DOHH2 (cell line): ENCODE measurements at regions not wholly inside any gene's neighbourhood (a gene's known extent, or its start where the extent isn't known, plus 50 kb on each side); places are given as distances from the start of the nearest gene placed in this dataset.

Source experiments
- EZH2phosphoT487 ChIP-seq: fragments of 200-600 bp; sonication (generic); IDR thresholded peaks from 2 replicates; pipeline ENCODE4 v1.6.1; 2017; ENCODE audit warnings: borderline replicate concordance, mild to moderate bottlenecking, antibody characterized with exemption, low read length, moderate library complexity, mixed read lengths
- TF ChIP-seq, protein P1 (sequence below): fragments of 200-600 bp; sonication (generic); IDR thresholded peaks from one replicate; pipeline ENCODE4 v1.5.1; 2014; ENCODE audit warnings: antibody characterized with exemption, mild to moderate bottlenecking, low read depth, low read length; ENCODE audit not compliant: poor library complexity, severe bottlenecking

DNA sequence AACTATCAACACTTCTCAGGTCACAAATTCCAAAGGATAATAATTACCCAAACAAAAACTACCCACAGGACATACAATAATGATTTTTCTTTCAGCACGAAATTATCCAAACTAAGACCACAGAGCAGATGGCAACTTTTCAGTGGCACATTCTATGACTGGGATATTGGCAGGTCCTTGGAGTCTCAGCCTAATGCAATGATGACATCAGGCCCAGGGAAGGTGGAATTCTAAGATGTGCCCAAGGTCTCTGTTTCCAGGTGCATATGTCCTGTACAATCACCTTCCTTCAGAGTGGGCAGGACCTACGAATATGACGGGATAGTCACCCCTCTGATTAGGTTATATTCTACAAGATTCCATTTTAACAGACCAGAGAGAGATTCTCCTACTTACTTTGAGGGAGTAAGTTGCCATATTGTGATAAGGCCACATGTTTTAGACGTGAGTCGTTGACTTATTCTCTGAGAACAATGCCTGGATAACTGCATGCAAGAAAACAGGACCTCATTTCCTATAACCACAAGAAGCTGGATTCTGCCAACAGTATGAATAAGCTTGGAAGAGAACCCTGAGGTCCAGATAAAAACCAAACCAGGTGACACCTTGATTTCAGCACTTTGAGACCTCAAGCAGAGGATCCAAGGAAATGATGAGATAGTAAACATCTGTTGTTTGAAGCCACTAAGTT lies 69.9 kb downstream of the ZC3H11B start:
- TF ChIP-seq, protein P1, sequence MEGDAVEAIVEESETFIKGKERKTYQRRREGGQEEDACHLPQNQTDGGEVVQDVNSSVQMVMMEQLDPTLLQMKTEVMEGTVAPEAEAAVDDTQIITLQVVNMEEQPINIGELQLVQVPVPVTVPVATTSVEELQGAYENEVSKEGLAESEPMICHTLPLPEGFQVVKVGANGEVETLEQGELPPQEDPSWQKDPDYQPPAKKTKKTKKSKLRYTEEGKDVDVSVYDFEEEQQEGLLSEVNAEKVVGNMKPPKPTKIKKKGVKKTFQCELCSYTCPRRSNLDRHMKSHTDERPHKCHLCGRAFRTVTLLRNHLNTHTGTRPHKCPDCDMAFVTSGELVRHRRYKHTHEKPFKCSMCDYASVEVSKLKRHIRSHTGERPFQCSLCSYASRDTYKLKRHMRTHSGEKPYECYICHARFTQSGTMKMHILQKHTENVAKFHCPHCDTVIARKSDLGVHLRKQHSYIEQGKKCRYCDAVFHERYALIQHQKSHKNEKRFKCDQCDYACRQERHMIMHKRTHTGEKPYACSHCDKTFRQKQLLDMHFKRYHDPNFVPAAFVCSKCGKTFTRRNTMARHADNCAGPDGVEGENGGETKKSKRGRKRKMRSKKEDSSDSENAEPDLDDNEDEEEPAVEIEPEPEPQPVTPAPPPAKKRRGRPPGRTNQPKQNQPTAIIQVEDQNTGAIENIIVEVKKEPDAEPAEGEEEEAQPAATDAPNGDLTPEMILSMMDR = no peak
- no peak for TF ChIP-seq EZH2phosphoT487
